T-helper 2 cell (primary cell): ENCODE measurements at regions not wholly inside any gene's neighbourhood (a gene's known extent, or its start where the extent isn't known, plus 50 kb on each side); places are given as distances from the start of the nearest gene placed in this dataset.
"Not testable (repeated sequence)": the region's sequence is repeated elsewhere in the genome, so short reads cannot be mapped to it uniquely, and the experiment has no call there.

Experiments used
- DNase-seq, 5 experiments: peaks; one replicate each; pipeline versions ENCODE4 v3.0.0 to v3.0.0-alpha.2; 2012 to 2022

DNA sequence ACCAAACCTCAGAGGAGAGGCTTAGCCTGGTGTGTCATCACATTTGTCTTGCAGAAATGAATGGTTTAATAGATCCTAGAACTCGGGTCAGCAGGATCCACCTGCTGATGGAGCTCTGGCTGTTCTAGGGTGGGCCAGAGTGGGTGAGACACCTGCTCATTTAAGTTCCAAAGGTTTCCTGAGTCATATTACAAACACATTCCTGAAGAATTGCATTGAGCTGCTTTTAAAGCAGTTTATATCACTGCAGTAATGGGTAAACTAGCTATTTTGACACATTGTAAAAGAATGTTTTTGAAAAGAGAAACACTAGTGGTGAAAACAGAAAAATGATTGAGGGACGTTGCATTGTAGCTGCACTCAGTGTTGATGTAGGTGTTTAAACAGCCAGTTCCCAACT, 175.3 kb upstream of the TCF4 start:
- no peak for DNase-seq

DNA sequence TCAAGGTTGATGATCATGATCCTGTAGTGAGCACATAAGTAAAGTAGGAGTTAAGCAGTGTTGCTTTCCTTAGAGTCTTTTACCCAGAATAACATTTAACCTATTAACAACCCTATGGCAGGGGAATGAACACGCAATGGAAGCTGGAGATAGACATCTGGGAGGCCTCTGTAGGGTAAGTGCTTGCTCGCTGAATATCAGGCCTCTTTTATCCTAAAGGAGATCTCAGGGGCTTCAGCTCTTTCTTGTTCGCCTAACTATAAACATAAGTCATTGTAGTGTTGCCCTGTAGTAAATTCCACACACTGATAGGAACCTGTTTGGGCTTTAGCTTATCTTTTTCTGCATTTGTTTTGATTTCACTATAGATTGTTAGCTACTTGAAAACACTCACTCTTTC, 174.4 kb upstream of the TCF4 start:
- DNase-seq, result no peak

DNA sequence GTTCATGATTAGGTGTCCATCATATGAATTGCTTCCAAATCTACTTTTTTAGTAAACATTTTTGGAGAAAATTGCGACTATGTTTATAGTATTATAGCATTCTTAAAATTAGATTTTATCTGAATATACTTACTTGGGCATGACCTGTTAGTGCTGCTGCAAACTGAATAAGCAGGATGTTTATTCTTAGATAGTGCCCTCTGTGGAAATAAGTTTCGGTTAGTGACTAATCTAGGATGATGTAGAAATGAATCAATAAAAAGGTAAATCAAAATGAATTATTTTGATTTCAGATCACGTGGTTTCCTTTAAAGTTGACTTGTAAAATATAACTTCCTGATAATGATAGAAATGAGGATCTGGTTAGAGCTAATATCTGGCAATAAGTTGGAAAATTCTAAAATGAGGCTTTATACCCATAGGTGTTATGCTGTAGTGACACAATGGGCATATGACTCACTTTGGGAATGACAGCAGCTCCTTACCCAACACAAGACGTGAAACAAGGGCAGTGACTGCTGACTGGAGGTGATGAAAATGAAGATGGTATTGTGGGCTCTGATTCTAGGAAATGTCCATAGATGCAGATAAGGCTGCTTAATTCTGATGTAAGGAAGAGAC, 165.8 kb upstream of the TCF4 start:
- no peak for DNase-seq

- DNase-seq, result no peak
These were observed 163.5 kb upstream of the TCF4 start for GRCh38 chr18:55751476-55751875.

DNA sequence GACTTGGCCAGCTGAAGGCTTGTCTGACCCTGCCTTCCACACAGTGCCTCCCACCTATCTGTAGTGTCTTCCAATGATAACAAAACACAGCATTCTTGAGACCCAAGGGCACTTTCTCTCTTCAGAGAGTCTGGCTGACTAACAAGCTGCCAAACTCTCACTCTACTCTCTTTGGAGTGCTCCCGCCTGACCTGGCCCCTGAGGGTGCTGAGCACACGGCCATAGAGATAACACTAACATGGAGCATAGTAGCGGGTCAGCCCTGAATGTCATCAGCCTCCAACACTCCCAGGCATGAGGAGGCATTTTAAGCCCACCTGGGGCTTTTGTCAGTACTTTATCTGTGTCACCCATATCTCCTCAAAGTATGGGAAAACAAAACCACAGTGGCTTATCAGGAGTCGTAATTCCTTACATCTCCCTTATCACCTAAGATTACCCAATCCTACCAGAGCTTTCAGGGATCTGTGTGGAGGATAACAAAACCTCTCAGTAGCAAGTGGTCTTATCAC, 160.3 kb upstream of the TCF4 start:
- DNase-seq, result no peak

DNA sequence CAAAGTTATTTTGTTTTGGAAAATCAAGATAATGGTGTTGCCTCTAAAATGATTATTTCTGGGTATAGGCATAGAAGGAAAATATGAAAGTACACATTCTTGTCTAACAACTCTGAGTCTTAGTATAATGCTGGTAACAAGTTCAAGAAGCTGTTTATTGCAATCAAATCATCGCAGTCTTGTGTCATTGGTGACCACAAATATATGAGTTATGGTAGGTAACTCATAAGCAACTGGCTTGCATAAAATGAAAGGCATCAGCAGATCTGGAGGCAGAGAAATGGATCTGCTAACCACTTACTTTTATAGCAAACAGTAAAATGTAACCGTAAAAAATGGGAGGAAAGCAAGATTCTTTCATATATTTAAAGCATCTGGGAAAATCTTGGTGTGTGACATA, 156.2 kb upstream of the TCF4 start:
- DNase-seq, result no peak

- DNase-seq, result no peak
These were observed 155.7 kb upstream of the TCF4 start for GRCh38 chr18:55743736-55744135.

GRCh38 chr18:55743133-55743532, 155.1 kb upstream of the TCF4 start:
- no peak for DNase-seq

- DNase-seq, result no peak
These were observed 151.5 kb upstream of the TCF4 start for GRCh38 chr18:55739488-55739887.

DNA sequence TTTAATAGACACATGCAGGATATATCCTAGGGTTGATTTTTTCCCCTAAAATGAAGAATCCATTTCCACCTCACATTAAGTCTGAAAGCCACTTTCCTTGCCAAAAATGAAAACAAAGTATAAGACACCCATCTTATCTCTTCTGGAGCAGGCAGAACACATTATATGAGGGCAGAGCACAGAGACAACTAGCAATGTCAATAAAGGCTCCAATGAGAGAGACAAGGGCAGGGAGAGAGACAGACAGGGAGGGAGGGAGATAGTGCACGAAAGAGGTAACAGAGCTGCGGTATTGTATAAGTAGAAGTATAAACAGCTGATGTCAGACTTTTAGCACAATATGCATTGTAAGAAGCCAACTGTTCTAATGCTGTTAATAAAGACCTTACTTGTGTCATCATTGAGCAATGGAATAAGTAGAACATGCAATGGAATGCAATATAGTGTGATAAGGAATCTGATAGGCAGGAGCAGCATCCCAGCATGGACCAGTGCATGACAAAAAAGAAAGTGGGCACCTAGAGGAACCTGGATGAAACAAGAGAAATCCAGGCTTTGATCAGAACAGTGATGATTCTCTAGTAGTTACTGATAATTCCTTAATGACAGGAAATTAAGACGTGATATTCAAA, 150.6 kb upstream of the TCF4 start:
- DNase-seq, result no peak

- DNase-seq, result no peak
These were observed 149.9 kb upstream of the TCF4 start for GRCh38 chr18:55737781-55738468.

DNA sequence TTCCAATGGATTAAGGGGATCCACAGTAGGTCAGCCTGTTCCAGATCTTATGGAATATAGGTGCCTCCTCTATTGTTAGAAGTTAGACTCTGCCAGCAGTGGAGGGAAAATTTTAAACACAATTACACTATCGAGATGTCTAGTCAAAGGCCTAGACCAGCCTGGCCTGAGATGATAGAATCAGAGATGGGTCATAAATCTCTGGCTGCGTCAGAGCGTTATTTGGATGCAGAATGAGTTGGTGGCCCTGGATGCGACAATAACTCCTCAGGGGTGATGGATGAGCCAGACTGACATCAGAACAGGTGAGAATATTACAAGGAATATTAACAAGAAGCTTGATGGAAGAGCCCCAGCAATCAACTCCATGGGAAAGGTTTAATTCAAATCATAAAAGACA, 149.3 kb upstream of the TCF4 start:
- no peak for DNase-seq

DNA sequence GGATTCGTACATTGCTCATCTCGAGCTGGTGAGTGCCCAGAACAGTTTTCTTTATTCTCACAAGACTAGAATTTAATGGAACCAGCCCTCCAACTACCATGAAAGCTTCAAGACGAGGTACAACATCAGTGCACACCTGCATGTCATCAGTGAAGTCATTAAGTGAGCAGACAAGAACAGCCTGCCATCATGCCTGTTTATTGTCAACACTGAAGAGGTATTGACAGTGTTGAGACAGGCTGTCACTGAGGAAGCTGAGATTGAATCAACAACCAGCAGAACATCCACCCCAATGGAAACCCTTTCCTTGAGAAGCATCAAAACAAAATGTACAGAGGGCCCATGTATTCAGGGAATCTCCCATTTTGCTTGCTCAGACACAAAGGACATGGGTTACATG, 148.0 kb upstream of the TCF4 start:
- DNase-seq, result no peak

DNA sequence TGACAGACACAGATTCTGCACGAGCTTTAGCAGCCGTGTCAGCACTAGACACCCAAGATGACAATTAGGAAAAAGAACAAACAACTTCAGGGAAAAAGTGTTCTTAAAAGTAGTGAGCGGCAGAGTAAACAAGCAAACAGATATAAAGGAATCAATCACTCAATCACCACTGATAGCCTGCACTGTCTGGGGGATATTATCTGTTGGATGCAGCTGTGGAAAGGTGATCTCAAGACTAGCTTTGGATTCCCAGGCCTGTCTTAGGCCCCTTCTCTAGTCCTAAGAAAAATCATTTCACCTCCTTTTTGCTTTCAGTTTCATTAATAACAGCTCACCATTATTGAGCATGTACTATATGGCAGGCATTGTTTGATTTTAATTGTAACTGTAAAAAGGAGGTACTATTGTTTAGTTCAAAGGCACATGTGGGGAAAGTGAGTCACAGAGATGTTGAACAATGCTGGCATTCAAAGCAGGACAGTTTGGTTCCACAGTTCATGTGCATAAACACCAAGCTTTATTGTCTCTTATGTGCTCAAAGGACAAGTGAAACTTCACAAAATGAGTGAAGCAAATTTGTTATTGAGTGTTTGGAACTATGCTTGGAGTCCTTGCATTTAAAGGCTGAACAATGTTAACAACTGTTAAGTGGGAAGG, 147.3 kb upstream of the TCF4 start:
- no peak for DNase-seq

- DNase-seq, result no peak
These were observed 144.5 kb upstream of the TCF4 start for GRCh38 chr18:55732227-55733106.

DNA sequence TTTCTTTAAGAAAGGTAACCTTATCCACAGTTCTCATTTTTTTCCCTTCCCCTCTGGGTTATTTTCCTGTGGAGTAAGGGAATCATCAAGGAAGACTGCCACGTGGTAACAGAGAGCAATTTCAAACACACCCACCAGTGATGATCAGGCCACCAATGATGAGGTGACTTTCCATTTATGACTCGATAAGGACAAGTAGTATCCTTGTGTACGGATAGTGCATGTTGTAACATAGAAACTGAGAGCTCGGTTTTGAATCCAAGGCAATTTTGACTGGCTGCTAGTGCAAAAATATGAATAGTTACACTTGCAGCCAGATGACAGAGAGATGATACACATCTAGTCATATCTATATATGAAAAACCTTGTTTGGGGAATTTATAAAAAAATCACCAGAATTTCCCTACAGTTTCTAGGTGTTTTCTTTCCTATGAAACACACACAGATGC, 143.6 kb upstream of the TCF4 start:
- no peak for DNase-seq

DNA sequence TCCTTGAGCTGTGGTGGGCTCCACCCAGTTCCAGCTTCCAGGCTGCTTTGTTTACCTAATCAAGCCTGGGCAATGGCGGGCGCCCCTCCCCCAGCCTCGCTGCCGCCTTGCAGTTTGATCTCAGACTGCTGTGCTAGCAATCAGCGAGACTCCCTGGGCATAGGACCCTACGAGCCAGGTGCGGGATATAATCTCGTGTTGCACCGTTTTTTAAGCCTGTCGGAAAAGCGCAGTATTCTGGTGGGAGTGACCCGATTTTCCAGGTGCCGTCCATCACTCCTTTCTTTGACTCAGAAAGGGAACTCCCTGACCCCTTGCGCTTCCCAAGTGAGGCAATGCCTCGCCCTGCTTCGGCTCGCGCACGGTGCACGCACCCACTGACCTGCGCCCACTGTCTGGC, 133.0 kb upstream of the TCF4 start:
- DNase-seq, result not testable (repeated sequence)

DNA sequence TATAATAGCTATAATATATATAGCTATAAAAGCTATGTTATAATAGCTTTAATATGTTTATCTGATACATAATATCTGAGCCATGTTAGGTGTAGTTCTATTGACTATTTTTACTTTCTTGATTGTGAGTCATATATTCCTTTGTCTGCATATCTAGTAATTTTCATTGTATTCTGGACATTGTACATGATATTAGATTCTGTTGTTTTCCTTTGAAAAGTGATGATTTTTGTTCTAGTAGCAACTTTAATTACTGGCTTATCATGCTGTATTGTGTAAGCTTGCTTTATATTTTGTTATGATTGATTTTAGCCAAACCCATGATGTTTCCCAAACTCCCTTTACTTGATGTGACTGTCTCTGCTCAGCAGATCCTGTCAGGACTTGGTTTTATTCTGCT, 125.7 kb upstream of the TCF4 start:
- DNase-seq, result no peak

GRCh38 chr18:55706898-55707297, 118.9 kb upstream of the TCF4 start:
- no peak for DNase-seq

DNA sequence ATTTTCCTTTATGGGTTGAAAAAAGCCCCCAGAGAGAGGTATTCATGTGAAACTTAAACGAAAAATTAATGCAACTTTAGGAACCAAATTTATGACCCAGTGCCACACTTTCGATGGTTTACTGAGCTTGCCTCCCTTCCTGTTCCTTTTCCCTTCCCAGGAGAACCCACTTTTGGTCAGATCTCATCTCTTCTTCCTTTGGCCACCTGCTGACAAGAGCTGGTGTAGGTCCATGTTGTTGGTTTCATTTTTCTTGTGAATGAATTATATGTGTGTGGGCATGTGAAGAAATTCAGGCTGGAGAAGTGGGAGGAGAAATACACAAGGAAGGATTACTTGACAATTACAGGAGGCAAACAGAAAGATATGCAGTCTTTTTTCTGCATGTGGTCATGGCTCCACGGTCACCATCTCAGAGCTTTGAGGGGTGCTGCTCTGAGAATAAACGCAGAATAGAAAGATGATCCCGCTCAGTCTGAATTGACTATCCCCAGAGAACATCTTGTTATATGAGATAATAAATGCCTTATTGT, 111.3 kb upstream of the TCF4 start:
- DNase-seq, result no peak

DNA sequence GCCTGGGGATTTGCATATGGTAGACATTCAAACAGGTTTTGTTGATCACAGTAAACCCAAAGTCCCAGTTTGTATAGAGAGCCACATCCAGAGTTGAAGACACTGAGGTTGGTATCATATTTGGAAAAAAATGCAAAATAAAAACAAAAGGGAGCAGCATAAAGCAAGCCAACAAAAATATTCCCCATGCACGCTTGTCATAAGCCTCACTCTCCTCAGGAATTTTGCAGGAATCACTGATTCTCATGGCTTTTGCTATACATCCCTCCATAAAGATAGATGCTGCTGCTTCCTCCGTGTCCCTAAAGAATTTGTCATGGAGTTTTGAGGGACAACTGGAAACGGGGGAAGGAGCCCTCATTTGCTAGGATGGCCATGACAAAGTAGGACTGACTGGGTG, 108.8 kb upstream of the TCF4 start:
- DNase-seq, result no peak

DNA sequence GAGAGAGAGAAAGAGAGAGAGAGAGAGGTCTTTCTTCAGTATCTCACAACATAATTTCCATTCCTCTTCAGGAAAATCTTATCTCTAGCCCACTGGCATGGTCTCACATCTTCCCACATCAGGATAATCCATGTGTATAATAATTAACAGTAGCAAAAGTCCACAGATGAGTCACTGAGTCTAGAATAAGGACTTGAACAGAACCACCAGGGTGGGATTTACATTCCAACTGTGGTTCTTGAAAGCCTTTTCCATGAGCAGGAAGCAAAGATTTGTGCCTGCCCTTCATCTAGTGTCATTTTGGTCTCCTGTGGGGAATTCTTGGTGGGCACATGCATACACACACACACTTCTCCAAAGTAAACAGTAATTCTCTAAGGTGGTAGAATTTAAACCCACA, 107.1 kb upstream of the TCF4 start:
- no peak for DNase-seq
